Glutamatergic neuron (in vitro differentiated cells): ENCODE measurements at regions not wholly inside any gene's neighbourhood (a gene's known extent, or its start where the extent isn't known, plus 50 kb on each side); places are given as distances from the start of the nearest gene placed in this dataset.

ENCODE experiments used
- DNase-seq: peaks from one replicate; pipeline ENCODE4 v3.0.0; 2022
- H3K27ac Mint-ChIP-seq: one replicate; pipeline ENCODE4 v1.8.0; 2020; ENCODE audit warnings: mild to moderate bottlenecking, mixed read lengths, inconsistent platforms; ENCODE audit not compliant: unreplicated experiment
- H3K27me3 Mint-ChIP-seq: one replicate; pipeline ENCODE4 v1.8.0; 2020; ENCODE audit warnings: mild to moderate bottlenecking, moderate library complexity, mixed read lengths, inconsistent platforms; ENCODE audit not compliant: unreplicated experiment
- H3K36me3 Mint-ChIP-seq: one replicate; pipeline ENCODE4 v1.8.0; 2020; ENCODE audit warnings: mild to moderate bottlenecking, mixed read lengths, inconsistent platforms; ENCODE audit not compliant: unreplicated experiment
- H3K4me1 Mint-ChIP-seq: one replicate; pipeline ENCODE4 v1.8.0; 2020; ENCODE audit warnings: mild to moderate bottlenecking, low read depth, mixed read lengths, inconsistent platforms; ENCODE audit not compliant: unreplicated experiment
- H3K4me3 Mint-ChIP-seq: one replicate; pipeline ENCODE4 v1.8.0; 2020; ENCODE audit warnings: mild to moderate bottlenecking, mixed read lengths, inconsistent platforms; ENCODE audit not compliant: unreplicated experiment
- H3K9me3 Mint-ChIP-seq: one replicate; pipeline ENCODE4 v1.8.0; 2020; ENCODE audit warnings: mild to moderate bottlenecking, moderate library complexity, mixed read lengths, inconsistent platforms; ENCODE audit not compliant: unreplicated experiment
- CTCF ChIP-seq: fragments of 200-600 bp; sonication (generic); IDR thresholded peaks from one replicate; pipeline ENCODE4 v1.5.0; 2021; ENCODE audit not compliant: partially characterized antibody, unreplicated experiment

- DNase-seq, result no peak
- H3K9me3 Mint-ChIP-seq, result peaks cover 1% of the 10 kb centered on the region
- H3K27me3 Mint-ChIP-seq, result no peaks in the 10 kb centered on the region
- no peak for TF ChIP-seq CTCF
- peaks cover 15% of the 10 kb centered on the region for H3K36me3 Mint-ChIP-seq
- no peaks in the 10 kb centered on the region for H3K4me1 Mint-ChIP-seq
- no peak overlapping the region for H3K4me3 Mint-ChIP-seq
- no peak overlapping the region for H3K27ac Mint-ChIP-seq
These were observed 66.9 kb upstream of the CADM2 start for GRCh38 chr3:84891851-84892250.

- no peak for TF ChIP-seq CTCF
- H3K4me3 Mint-ChIP-seq, result no peak overlapping the region
- no peaks in the 10 kb centered on the region for H3K4me1 Mint-ChIP-seq
- peaks cover 22% of the 10 kb centered on the region for H3K36me3 Mint-ChIP-seq
- no peak for DNase-seq
- H3K27ac Mint-ChIP-seq, result no peak overlapping the region
- H3K9me3 Mint-ChIP-seq, result peaks cover 6% of the 10 kb centered on the region
- no peaks in the 10 kb centered on the region for H3K27me3 Mint-ChIP-seq
These were observed 65.6 kb upstream of the CADM2 start for GRCh38 chr3:84893211-84893610.

GRCh38 chr3:84904212-84904611 is 54.6 kb upstream of the CADM2 start:
- no peaks in the 10 kb centered on the region for H3K36me3 Mint-ChIP-seq
- TF ChIP-seq CTCF, result no peak
- peaks cover under 1% of the 10 kb centered on the region for H3K9me3 Mint-ChIP-seq
- no peak for DNase-seq
- H3K27me3 Mint-ChIP-seq, result peaks cover 5% of the 10 kb centered on the region
- H3K27ac Mint-ChIP-seq, result no peak overlapping the region
- no peak overlapping the region for H3K4me3 Mint-ChIP-seq
- no peaks in the 10 kb centered on the region for H3K4me1 Mint-ChIP-seq

- H3K9me3 Mint-ChIP-seq, result no peaks in the 10 kb centered on the region
- no peak overlapping the region for H3K4me3 Mint-ChIP-seq
- TF ChIP-seq CTCF, result no peak
- DNase-seq, result no peak
- no peaks in the 10 kb centered on the region for H3K4me1 Mint-ChIP-seq
- no peak overlapping the region for H3K27ac Mint-ChIP-seq
- no peaks in the 10 kb centered on the region for H3K36me3 Mint-ChIP-seq
- peaks cover 3% of the 10 kb centered on the region for H3K27me3 Mint-ChIP-seq
These were observed 53.8 kb upstream of the CADM2 start for GRCh38 chr3:84904816-84905555.

- H3K4me3 Mint-ChIP-seq, result no peak overlapping the region
- no peak for TF ChIP-seq CTCF
- H3K27ac Mint-ChIP-seq, result no peak overlapping the region
- H3K27me3 Mint-ChIP-seq, result peaks cover 3% of the 10 kb centered on the region
- no peaks in the 10 kb centered on the region for H3K36me3 Mint-ChIP-seq
- no peak for DNase-seq
- H3K4me1 Mint-ChIP-seq, result no peaks in the 10 kb centered on the region
- no peaks in the 10 kb centered on the region for H3K9me3 Mint-ChIP-seq
These were observed 53.3 kb upstream of the CADM2 start for GRCh38 chr3:84905556-84905920.
